Neural progenitor cell (in vitro differentiated cells): ENCODE measurements at regions not wholly inside any gene's neighbourhood (a gene's known extent, or its start where the extent isn't known, plus 50 kb on each side); places are given as distances from the start of the nearest gene placed in this dataset.

ENCODE experiments used
- DNase-seq: peaks from one replicate; pipeline ENCODE4 v3.0.0-alpha.2; 2016; ENCODE audit warnings: low spot score
- H2AFZ ChIP-seq: fragments of 200-600 bp; sonication (generic); replicated peaks from 2 replicates; pipeline ENCODE4 v1.6.1; 2016; ENCODE audit warnings: antibody characterized with exemption
- H3F3A ChIP-seq: fragments of 200-600 bp; sonication (generic); 2 replicates; pipeline ENCODE4 v1.6.1; 2016; ENCODE audit warnings: antibody characterized with exemption, low read depth
- H3K27ac ChIP-seq: fragments of 200-600 bp; sonication (generic); 2 replicates; pipeline ENCODE4 v1.5.1; 2016; ENCODE audit warnings: mild to moderate bottlenecking
- H3K27me3 ChIP-seq: fragments of 200-600 bp; sonication (generic); 2 replicates; pipeline ENCODE4 v1.6.1; 2016; ENCODE audit warnings: mild to moderate bottlenecking, moderate library complexity
- H3K36me3 ChIP-seq: fragments of 200-600 bp; sonication (generic); 2 replicates; pipeline ENCODE4 v1.5.1; 2016
- H3K4me1 ChIP-seq: fragments of 200-600 bp; sonication (generic); 2 replicates; pipeline ENCODE4 v1.6.1; 2016; ENCODE audit warnings: mixed run types
- H3K4me2 ChIP-seq: fragments of 200-600 bp; sonication (generic); 2 replicates; pipeline ENCODE4 v1.6.1; 2016
- H3K4me3 ChIP-seq: fragments of 200-600 bp; sonication (generic); 2 replicates; pipeline ENCODE4 v1.5.1; 2016
- H3K79me2 ChIP-seq: fragments of 200-600 bp; sonication (generic); 2 replicates; pipeline ENCODE4 v1.6.1; 2016; ENCODE audit warnings: low read depth
- H3K9ac ChIP-seq: fragments of 200-600 bp; sonication (generic); 2 replicates; pipeline ENCODE4 v1.6.1; 2016
- H3K9me3 ChIP-seq: fragments of 200-600 bp; sonication (generic); 2 replicates; pipeline ENCODE4 v1.5.1; 2016; ENCODE audit warnings: low read depth
- H4K20me1 ChIP-seq: fragments of 200-600 bp; sonication (generic); 2 replicates; pipeline ENCODE4 v1.6.1; 2016; ENCODE audit warnings: low read depth
- H3K27ac Mint-ChIP-seq: 3 replicates; pipeline ENCODE4 v1.8.0; 2021; ENCODE audit warnings: mixed read lengths
- H3K27me3 Mint-ChIP-seq: 2 replicates; pipeline ENCODE4 v1.8.0; 2022; ENCODE audit warnings: low read depth, mild to moderate bottlenecking, inconsistent platforms, moderate library complexity, mixed read lengths; ENCODE audit not compliant: insufficient read depth
- H3K36me3 Mint-ChIP-seq: 3 replicates; pipeline ENCODE4 v1.8.0; 2021; ENCODE audit warnings: mixed read lengths
- H3K4me1 Mint-ChIP-seq: 3 replicates; pipeline ENCODE4 v1.8.0; 2021; ENCODE audit warnings: mixed read lengths
- H3K4me3 Mint-ChIP-seq: 3 replicates; pipeline ENCODE4 v1.8.0; 2021; ENCODE audit warnings: mild to moderate bottlenecking, moderate library complexity, mixed read lengths
- H3K9me3 Mint-ChIP-seq: 3 replicates; pipeline ENCODE4 v1.8.0; 2020; ENCODE audit warnings: mixed read lengths
- EZH2 ChIP-seq: fragments of 200-600 bp; sonication (generic); IDR thresholded peaks from 2 replicates; pipeline ENCODE4 v1.6.1; 2017; ENCODE audit warnings: antibody characterized with exemption, mild to moderate bottlenecking, moderate library complexity
- EZH2phosphoT487 ChIP-seq: fragments of 200-600 bp; sonication (generic); IDR thresholded peaks from 2 replicates; pipeline ENCODE4 v1.6.1; 2017; ENCODE audit warnings: antibody characterized with exemption
- TF ChIP-seq, protein P1 (sequence below): fragments of 200-600 bp; sonication (generic); IDR thresholded peaks from 2 replicates; pipeline ENCODE4 v1.5.1; 2017; ENCODE audit warnings: antibody characterized with exemption, mild to moderate bottlenecking

- Histone ChIP-seq H3F3A (peaks cover 3% of the 10 kb centered on the region), H3K27me3 (no peaks in the 10 kb centered on the region), H2AFZ (no peak overlapping the region), H3K4me2 (peak overlapping the region; percentile 11), H4K20me1 (no peaks in the 10 kb centered on the region), H3K4me1 (peaks cover 8% of the 10 kb centered on the region), H3K4me3 (no peak overlapping the region), H3K9ac (no peak overlapping the region), H3K27ac (no peak overlapping the region), H3K36me3 (no peaks in the 10 kb centered on the region), H3K9me3 (no peaks in the 10 kb centered on the region), H3K79me2 (no peaks in the 10 kb centered on the region)
- no peaks in the 10 kb centered on the region for H3K27me3 Mint-ChIP-seq
- no peaks in the 10 kb centered on the region for H3K36me3 Mint-ChIP-seq
- peaks cover 4% of the 10 kb centered on the region for H3K4me1 Mint-ChIP-seq
- peak; percentile 20 for DNase-seq
- H3K9me3 Mint-ChIP-seq: no peaks in the 10 kb centered on the region
- TF ChIP-seq, protein P1, sequence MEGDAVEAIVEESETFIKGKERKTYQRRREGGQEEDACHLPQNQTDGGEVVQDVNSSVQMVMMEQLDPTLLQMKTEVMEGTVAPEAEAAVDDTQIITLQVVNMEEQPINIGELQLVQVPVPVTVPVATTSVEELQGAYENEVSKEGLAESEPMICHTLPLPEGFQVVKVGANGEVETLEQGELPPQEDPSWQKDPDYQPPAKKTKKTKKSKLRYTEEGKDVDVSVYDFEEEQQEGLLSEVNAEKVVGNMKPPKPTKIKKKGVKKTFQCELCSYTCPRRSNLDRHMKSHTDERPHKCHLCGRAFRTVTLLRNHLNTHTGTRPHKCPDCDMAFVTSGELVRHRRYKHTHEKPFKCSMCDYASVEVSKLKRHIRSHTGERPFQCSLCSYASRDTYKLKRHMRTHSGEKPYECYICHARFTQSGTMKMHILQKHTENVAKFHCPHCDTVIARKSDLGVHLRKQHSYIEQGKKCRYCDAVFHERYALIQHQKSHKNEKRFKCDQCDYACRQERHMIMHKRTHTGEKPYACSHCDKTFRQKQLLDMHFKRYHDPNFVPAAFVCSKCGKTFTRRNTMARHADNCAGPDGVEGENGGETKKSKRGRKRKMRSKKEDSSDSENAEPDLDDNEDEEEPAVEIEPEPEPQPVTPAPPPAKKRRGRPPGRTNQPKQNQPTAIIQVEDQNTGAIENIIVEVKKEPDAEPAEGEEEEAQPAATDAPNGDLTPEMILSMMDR: no peak
- TF ChIP-seq EZH2phosphoT487 (no peak), EZH2 (no peak)
- no peak overlapping the region for H3K4me3 Mint-ChIP-seq
- no peak overlapping the region for H3K27ac Mint-ChIP-seq
Observed at GRCh38 chr5:155540000-155540595, 526.5 kb downstream of the KIF4B start.

GRCh38 chr5:155546075-155546474 lies 532.5 kb downstream of the KIF4B start:
- Histone ChIP-seq H3K27me3 (no peaks in the 10 kb centered on the region), H2AFZ (no peak overlapping the region), H3K27ac (no peak overlapping the region), H3K4me2 (no peak overlapping the region), H3K4me1 (no peaks in the 10 kb centered on the region), H3K79me2 (no peaks in the 10 kb centered on the region), H3K9ac (no peak overlapping the region), H3F3A (no peaks in the 10 kb centered on the region), H3K9me3 (no peaks in the 10 kb centered on the region), H4K20me1 (no peaks in the 10 kb centered on the region), H3K36me3 (no peaks in the 10 kb centered on the region), H3K4me3 (no peak overlapping the region)
- Mint-ChIP-seq H3K4me1 (no peaks in the 10 kb centered on the region), H3K36me3 (no peaks in the 10 kb centered on the region), H3K27ac (no peak overlapping the region), H3K27me3 (no peaks in the 10 kb centered on the region), H3K9me3 (no peaks in the 10 kb centered on the region), H3K4me3 (no peak overlapping the region)
- TF ChIP-seq, protein P1: no peak
- TF ChIP-seq EZH2phosphoT487 (no peak), EZH2 (no peak)
- no peak for DNase-seq

DNA sequence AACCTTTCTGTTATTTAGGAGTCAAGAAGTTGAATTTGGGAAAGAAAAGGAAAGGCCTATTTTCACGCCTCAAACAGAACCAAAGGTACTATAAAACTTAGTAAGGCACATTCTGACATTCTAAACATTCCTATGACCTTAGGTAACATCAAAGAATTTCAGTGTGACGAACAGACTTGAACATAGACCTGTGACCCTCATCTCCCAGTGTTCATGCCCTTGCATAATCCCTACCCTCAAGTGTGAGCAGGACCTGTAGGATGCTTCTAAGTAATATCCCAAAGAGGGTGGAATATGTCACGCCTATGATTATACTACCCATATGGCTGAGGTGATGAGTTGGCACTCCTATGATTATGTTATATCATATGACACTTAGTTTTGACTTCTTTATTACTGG lies 540.9 kb downstream of the KIF4B start:
- Mint-ChIP-seq H3K4me1 (no peaks in the 10 kb centered on the region), H3K9me3 (no peaks in the 10 kb centered on the region), H3K27me3 (no peaks in the 10 kb centered on the region), H3K4me3 (no peak overlapping the region), H3K36me3 (no peaks in the 10 kb centered on the region), H3K27ac (no peak overlapping the region)
- H3K27me3 ChIP-seq: no peaks in the 10 kb centered on the region
- H3K79me2 ChIP-seq: no peaks in the 10 kb centered on the region
- no peak overlapping the region for H3K9ac ChIP-seq
- no peak overlapping the region for H2AFZ ChIP-seq
- no peak for DNase-seq
- no peaks in the 10 kb centered on the region for H3K36me3 ChIP-seq
- H3K4me2 ChIP-seq: no peak overlapping the region
- no peak for TF ChIP-seq EZH2phosphoT487
- TF ChIP-seq, protein P1: no peak
- TF ChIP-seq EZH2: no peak
- H4K20me1 ChIP-seq: no peaks in the 10 kb centered on the region
- H3K27ac ChIP-seq: no peak overlapping the region
- H3K9me3 ChIP-seq: no peaks in the 10 kb centered on the region
- no peaks in the 10 kb centered on the region for H3F3A ChIP-seq
- no peak overlapping the region for H3K4me3 ChIP-seq
- H3K4me1 ChIP-seq: no peaks in the 10 kb centered on the region
